GM21528 (cell line): ENCODE measurements at regions not wholly inside any gene's neighbourhood (a gene's known extent, or its start where the extent isn't known, plus 50 kb on each side); places are given as distances from the start of the nearest gene placed in this dataset.

Experiments used
- ATAC-seq: cut with Tn5 transposase; IDR thresholded peaks from one replicate; pipeline ENCODE4 v1.9.1; 2021; ENCODE audit warnings: mild to moderate bottlenecking, moderate library complexity; ENCODE audit not compliant: unreplicated experiment, low FRiP score

- no peak for ATAC-seq
These were observed 1662.6 kb upstream of the SEL1L start for GRCh38 chr14:83196236-83196635.

- ATAC-seq: no peak
These were observed 1663.6 kb upstream of the SEL1L start for GRCh38 chr14:83197271-83197670.

GRCh38 chr14:83207550-83207949, 1673.9 kb upstream of the SEL1L start:
- no peak for ATAC-seq

- ATAC-seq: no peak
These were observed 1674.7 kb upstream of the SEL1L start for GRCh38 chr14:83208341-83208740.

GRCh38 chr14:83217492-83217891, 1683.8 kb upstream of the SEL1L start:
- no peak for ATAC-seq

- no peak for ATAC-seq
These were observed 1714.4 kb upstream of the SEL1L start for GRCh38 chr14:83247924-83248639.

- no peak for ATAC-seq
These were observed 1717.7 kb upstream of the SEL1L start for GRCh38 chr14:83251402-83251801.

- no peak for ATAC-seq
These were observed 1720.2 kb upstream of the SEL1L start for GRCh38 chr14:83253870-83254269.

GRCh38 chr14:83255015-83255726, 1721.5 kb upstream of the SEL1L start:
- ATAC-seq: no peak

GRCh38 chr14:83255727-83256090, 1722.1 kb upstream of the SEL1L start:
- ATAC-seq: no peak

GRCh38 chr14:83257466-83258439, 1724.1 kb upstream of the SEL1L start:
- no peak for ATAC-seq

GRCh38 chr14:83260751-83261150, 1727.1 kb upstream of the SEL1L start:
- no peak for ATAC-seq

GRCh38 chr14:83269583-83269982, 1735.9 kb upstream of the SEL1L start:
- no peak for ATAC-seq

GRCh38 chr14:83271663-83272062, 1738.0 kb upstream of the SEL1L start:
- no peak for ATAC-seq

- ATAC-seq: no peak
These were observed 1747.1 kb upstream of the SEL1L start for GRCh38 chr14:83280719-83281118.

GRCh38 chr14:83282706-83283105, 1749.1 kb upstream of the SEL1L start:
- no peak for ATAC-seq

GRCh38 chr14:83287300-83287699, 1753.6 kb upstream of the SEL1L start:
- ATAC-seq: no peak

- no peak for ATAC-seq
These were observed 1755.7 kb upstream of the SEL1L start for GRCh38 chr14:83289390-83289789.

- ATAC-seq: no peak
These were observed 1756.2 kb upstream of the SEL1L start for GRCh38 chr14:83289896-83290295.

- no peak for ATAC-seq
These were observed 1756.8 kb upstream of the SEL1L start for GRCh38 chr14:83290447-83290846.

GRCh38 chr14:83291714-83292113, 1758.1 kb upstream of the SEL1L start:
- no peak for ATAC-seq
